ENCODE measurements at regions not wholly inside any gene's neighbourhood (a gene's known extent, or its start where the extent isn't known, plus 50 kb on each side); places are given as distances from the start of the nearest gene placed in this dataset.

- no peak overlapping the region for H3K4me3 ChIP-seq (ENCODE audit: low read depth in 1 of 2, low read length in 2 of 2)
- no peak overlapping the region for H3K4me2 ChIP-seq (ENCODE audit: insufficient read depth, low read length)
- TF ChIP-seq CTCF (IDR thresholded peaks at IDR 0.05; ENCODE audit: borderline replicate concordance, extremely low read depth, low read length, poor library complexity, severe bottlenecking) (no peak), EZH2 (IDR thresholded peaks at IDR 0.05; ENCODE audit: borderline replicate concordance, low read depth, low read length, severe bottlenecking) (no peak)
These were observed 99.7 kb upstream of the SYT13 start for GRCh38 chr11:45385844-45386243.

GRCh38 chr11:45385423-45385822, 99.3 kb upstream of the SYT13 start:
- H4K20me1 ChIP-seq (ENCODE audit: insufficient read depth, low read length), result peaks cover 9% of the 10 kb centered on the region
- H3K4me1 ChIP-seq (ENCODE audit: insufficient read depth, low read length), result peaks cover 4% of the 10 kb centered on the region; the same call in 1 of the 2 replicates
- H3K27ac ChIP-seq (ENCODE audit: low read length), result no peak overlapping the region
- no peak overlapping the region for H3K4me2 ChIP-seq (ENCODE audit: insufficient read depth, low read length)
- H2AFZ ChIP-seq (ENCODE audit: low read depth, low read length), result no peak overlapping the region
- H3K9me3 ChIP-seq (ENCODE audit: insufficient read depth, low read length, severe bottlenecking), result no peaks in the 10 kb centered on the region
- DNase-seq, result no peak
- H3K4me3 ChIP-seq (ENCODE audit: low read depth in 1 of 2, low read length in 2 of 2), result no peak overlapping the region
- H3K79me2 ChIP-seq (ENCODE audit: insufficient read depth, low read length), result no peaks in the 10 kb centered on the region
- no peak for TF ChIP-seq CTCF (IDR thresholded peaks at IDR 0.05; ENCODE audit: borderline replicate concordance, extremely low read depth, low read length, poor library complexity, severe bottlenecking)
- no peak for TF ChIP-seq EZH2 (IDR thresholded peaks at IDR 0.05; ENCODE audit: borderline replicate concordance, low read depth, low read length, severe bottlenecking)
- ATAC-seq (ENCODE audit: insufficient read depth, low read depth), result no peak
- H3K27me3 ChIP-seq (ENCODE audit: insufficient read depth, low read length, poor library complexity), result peaks cover 17% of the 10 kb centered on the region
- H3K9ac ChIP-seq (ENCODE audit: low read depth, low read length), result no peak overlapping the region
- H3K36me3 ChIP-seq (ENCODE audit: insufficient read depth, low read length), result no peaks in the 10 kb centered on the region

More at GRCh38 chr11:45385844-45386243, 99.7 kb upstream of the SYT13 start:
- Histone ChIP-seq H3K27ac (ENCODE audit: low read length) (no peak overlapping the region), H3K9ac (ENCODE audit: low read depth, low read length) (no peak overlapping the region), H4K20me1 (ENCODE audit: insufficient read depth, low read length) (peaks cover 9% of the 10 kb centered on the region), H3K36me3 (ENCODE audit: insufficient read depth, low read length) (no peaks in the 10 kb centered on the region), H3K4me1 (ENCODE audit: insufficient read depth, low read length) (peaks cover 4% of the 10 kb centered on the region; the same call in 1 of the 2 replicates), H2AFZ (ENCODE audit: low read depth, low read length) (no peak overlapping the region), H3K79me2 (ENCODE audit: insufficient read depth, low read length) (no peaks in the 10 kb centered on the region), H3K27me3 (ENCODE audit: insufficient read depth, low read length, poor library complexity) (peaks cover 17% of the 10 kb centered on the region), H3K9me3 (ENCODE audit: insufficient read depth, low read length, severe bottlenecking) (no peaks in the 10 kb centered on the region)
- DNase-seq (no peak), ATAC-seq (ENCODE audit: insufficient read depth, low read depth) (no peak)

GRCh38 chr11:45384711-45385241, 98.6 kb upstream of the SYT13 start:
- DNase-seq (no peak), ATAC-seq (ENCODE audit: insufficient read depth, low read depth) (no peak)
- H3K9ac ChIP-seq (ENCODE audit: low read depth, low read length), result no peak overlapping the region
- H2AFZ ChIP-seq (ENCODE audit: low read depth, low read length), result no peak overlapping the region
- H4K20me1 ChIP-seq (ENCODE audit: insufficient read depth, low read length), result peaks cover 9% of the 10 kb centered on the region
- no peak overlapping the region for H3K27ac ChIP-seq (ENCODE audit: low read length)
- H3K79me2 ChIP-seq (ENCODE audit: insufficient read depth, low read length), result no peaks in the 10 kb centered on the region
- no peak for TF ChIP-seq EZH2 (IDR thresholded peaks at IDR 0.05; ENCODE audit: borderline replicate concordance, low read depth, low read length, severe bottlenecking)
- TF ChIP-seq CTCF (IDR thresholded peaks at IDR 0.05; ENCODE audit: borderline replicate concordance, extremely low read depth, low read length, poor library complexity, severe bottlenecking), result no peak
- H3K4me3 ChIP-seq (ENCODE audit: low read depth in 1 of 2, low read length in 2 of 2), result no peak overlapping the region
- no peak overlapping the region for H3K4me2 ChIP-seq (ENCODE audit: insufficient read depth, low read length)
- H3K9me3 ChIP-seq (ENCODE audit: insufficient read depth, low read length, severe bottlenecking), result no peaks in the 10 kb centered on the region
- peaks cover 4% of the 10 kb centered on the region; the same call in 1 of the 2 replicates for H3K4me1 ChIP-seq (ENCODE audit: insufficient read depth, low read length)
- H3K27me3 ChIP-seq (ENCODE audit: insufficient read depth, low read length, poor library complexity), result peaks cover 17% of the 10 kb centered on the region
- H3K36me3 ChIP-seq (ENCODE audit: insufficient read depth, low read length), result no peaks in the 10 kb centered on the region

Measured in DND-41 (cell line).